ENCODE measurements at regions not wholly inside any gene's neighbourhood (a gene's known extent, or its start where the extent isn't known, plus 50 kb on each side); places are given as distances from the start of the nearest gene placed in this dataset.

- TF ChIP-seq, protein P1, sequence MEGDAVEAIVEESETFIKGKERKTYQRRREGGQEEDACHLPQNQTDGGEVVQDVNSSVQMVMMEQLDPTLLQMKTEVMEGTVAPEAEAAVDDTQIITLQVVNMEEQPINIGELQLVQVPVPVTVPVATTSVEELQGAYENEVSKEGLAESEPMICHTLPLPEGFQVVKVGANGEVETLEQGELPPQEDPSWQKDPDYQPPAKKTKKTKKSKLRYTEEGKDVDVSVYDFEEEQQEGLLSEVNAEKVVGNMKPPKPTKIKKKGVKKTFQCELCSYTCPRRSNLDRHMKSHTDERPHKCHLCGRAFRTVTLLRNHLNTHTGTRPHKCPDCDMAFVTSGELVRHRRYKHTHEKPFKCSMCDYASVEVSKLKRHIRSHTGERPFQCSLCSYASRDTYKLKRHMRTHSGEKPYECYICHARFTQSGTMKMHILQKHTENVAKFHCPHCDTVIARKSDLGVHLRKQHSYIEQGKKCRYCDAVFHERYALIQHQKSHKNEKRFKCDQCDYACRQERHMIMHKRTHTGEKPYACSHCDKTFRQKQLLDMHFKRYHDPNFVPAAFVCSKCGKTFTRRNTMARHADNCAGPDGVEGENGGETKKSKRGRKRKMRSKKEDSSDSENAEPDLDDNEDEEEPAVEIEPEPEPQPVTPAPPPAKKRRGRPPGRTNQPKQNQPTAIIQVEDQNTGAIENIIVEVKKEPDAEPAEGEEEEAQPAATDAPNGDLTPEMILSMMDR (IDR thresholded peaks at IDR 0.05) = no peak
- no peak for TF ChIP-seq POLR2A (IDR thresholded peaks at IDR 0.05)
Observed at GRCh38 chr11:104619751-104620150, 278.5 kb downstream of the CASP12 start.
